Neural cell (in vitro differentiated cells): ENCODE measurements at regions not wholly inside any gene's neighbourhood (a gene's known extent, or its start where the extent isn't known, plus 50 kb on each side); places are given as distances from the start of the nearest gene placed in this dataset.

Experiments
- CTCF ChIP-seq: fragments of 450-650 bp; IDR thresholded peaks from 2 replicates; pipeline ENCODE4 v1.5.1; 2014; ENCODE audit warnings: antibody characterized with exemption, mild to moderate bottlenecking, moderate library complexity; ENCODE audit not compliant: poor library complexity, severe bottlenecking
- EP300 ChIP-seq: fragments of 450-650 bp; conservative IDR thresholded peaks from 2 replicates; pipeline ENCODE4 v1.6.1; 2014; ENCODE audit warnings: antibody characterized with exemption, mild to moderate bottlenecking, moderate library complexity; ENCODE audit not compliant: poor library complexity, severe bottlenecking
- EZH2 ChIP-seq: fragments of 200-600, 300-800 bp; shearing (Covaris generic), sonication (generic); IDR thresholded peaks from 2 replicates; pipeline ENCODE4 v1.6.1; 2014; ENCODE audit warnings: antibody characterized with exemption, low read length, borderline replicate concordance, mild to moderate bottlenecking; ENCODE audit not compliant: insufficient read depth, poor library complexity, severe bottlenecking
- MXI1 ChIP-seq: fragments of 450-650 bp; conservative IDR thresholded peaks from 2 replicates; pipeline ENCODE4 v1.6.1; 2014; ENCODE audit warnings: antibody characterized with exemption, mild to moderate bottlenecking; ENCODE audit not compliant: poor library complexity, severe bottlenecking
- POLR2AphosphoS5 ChIP-seq: IDR thresholded peaks from 2 replicates; pipeline ENCODE4 v1.6.1; 2012
- RAD21 ChIP-seq: fragments of 450-650 bp; conservative IDR thresholded peaks from 2 replicates; pipeline ENCODE4 v1.6.1; 2014; ENCODE audit warnings: antibody characterized with exemption, mild to moderate bottlenecking, moderate library complexity
- REST ChIP-seq: IDR thresholded peaks from 2 replicates; pipeline ENCODE4 v1.6.1; 2012; ENCODE audit warnings: borderline replicate concordance
- SMC3 ChIP-seq: fragments of 450-650 bp; conservative IDR thresholded peaks from 2 replicates; pipeline ENCODE4 v1.6.1; 2014; ENCODE audit warnings: antibody characterized with exemption, mild to moderate bottlenecking, moderate library complexity; ENCODE audit not compliant: poor library complexity

GRCh38 chr11:90722552-90723190 lies 499.8 kb upstream of the CHORDC1 start:
- no peak for TF ChIP-seq CTCF
- TF ChIP-seq MXI1, result no peak
- TF ChIP-seq SMC3, result no peak
- TF ChIP-seq EZH2, result no peak
- no peak for TF ChIP-seq POLR2AphosphoS5
- no peak for TF ChIP-seq EP300
- no peak for TF ChIP-seq RAD21
- TF ChIP-seq REST, result no peak
